Gastroesophageal sphincter (tissue), 4 donors: ENCODE measurements at regions not wholly inside any gene's neighbourhood (a gene's known extent, or its start where the extent isn't known, plus 50 kb on each side); places are given as distances from the start of the nearest gene placed in this dataset.
"Not testable (repeated sequence)": the region's sequence is repeated elsewhere in the genome, so short reads cannot be mapped to it uniquely, and the experiment has no call there.

ENCODE experiments used
- ATAC-seq: fragments of 150-250 bp; one replicate; pipeline ENCODE4 v1.9.1; 2016; ENCODE audit warnings: mild to moderate bottlenecking, moderate library complexity
- H3K27ac ChIP-seq, 4 donors: fragments of 200-600 bp; sonication (generic) in 3 of 4; 1 replicate in 3 of 4; 2 replicates in 1 of 4; pipeline ENCODE4 v1.5.1; 2016 to 2019
- H3K27me3 ChIP-seq: fragments of 200-600 bp; sonication (generic); one replicate; pipeline ENCODE4 v1.5.1; 2019
- H3K36me3 ChIP-seq, 2 donors: fragments of 200-600 bp; sonication (generic); one replicate each; pipeline ENCODE4 v1.5.1; 2019; ENCODE audit warnings: control low read depth in 1 of 2
- H3K4me1 ChIP-seq, 3 donors: fragments of 200-600 bp; sonication (generic); 1 replicate in 2 of 3; 2 replicates in 1 of 3; pipeline ENCODE4 v1.5.1; 2016 to 2019; ENCODE audit warnings: control low read depth in 2 of 3
- H3K4me3 ChIP-seq, 2 donors: fragments of 200-600 bp; sonication (generic); one replicate each; pipeline ENCODE4 v1.5.1; 2019; ENCODE audit warnings: mild to moderate bottlenecking in 1 of 2, moderate library complexity in 1 of 2
- H3K9me3 ChIP-seq, 3 donors: fragments of 200-600 bp; sonication (generic); one replicate each; pipeline ENCODE4 v1.5.1; 2017 to 2019; ENCODE audit warnings: control low read depth in 2 of 3
- CTCF ChIP-seq, 4 experiments: fragments of 200-600 bp in 2 of 4; fragments of 450-650 bp in 2 of 4; sonication (generic) in 1 of 4; IDR thresholded peaks; one replicate each; pipeline ENCODE4 v1.5.1; 2017 to 2019; ENCODE audit warnings: antibody characterized with exemption in 4 of 4, mild to moderate bottlenecking in 2 of 4, moderate library complexity in 2 of 4
- EP300 ChIP-seq: sonication (generic); formaldehyde crosslinking; IDR thresholded peaks from one replicate; pipeline ENCODE4 v1.6.1; 2017; ENCODE audit warnings: antibody characterized with exemption, mild to moderate bottlenecking
- POLR2A ChIP-seq, 2 donors: fragments of 450-650 bp; IDR thresholded peaks; one replicate each; pipeline ENCODE4 v1.6.1; 2017; ENCODE audit warnings: antibody characterized with exemption in 2 of 2, mild to moderate bottlenecking in 2 of 2, moderate library complexity in 1 of 2
- POLR2AphosphoS5 ChIP-seq: sonication (generic); formaldehyde crosslinking; IDR thresholded peaks from one replicate; pipeline ENCODE4 v1.6.1; 2017; ENCODE audit warnings: antibody characterized with exemption
- WGBS, 2 donors: methylation state at CpG; one replicate each; pipeline ENCODE4 v1.1.5; 2018; ENCODE audit warnings: low coverage in 1 of 2; 5-methylcytosine and 5-hydroxymethylcytosine counted together

- TF ChIP-seq EP300 (no peak), POLR2AphosphoS5 (no peak), POLR2A (IDR thresholded peaks at IDR 0.05) (no peak), CTCF (IDR thresholded peaks at IDR 0.05) (no peak)
Measured at GRCh38 chr16:35798885-35799426, 2339.5 kb downstream of the TP53TG3F start.

DNA sequence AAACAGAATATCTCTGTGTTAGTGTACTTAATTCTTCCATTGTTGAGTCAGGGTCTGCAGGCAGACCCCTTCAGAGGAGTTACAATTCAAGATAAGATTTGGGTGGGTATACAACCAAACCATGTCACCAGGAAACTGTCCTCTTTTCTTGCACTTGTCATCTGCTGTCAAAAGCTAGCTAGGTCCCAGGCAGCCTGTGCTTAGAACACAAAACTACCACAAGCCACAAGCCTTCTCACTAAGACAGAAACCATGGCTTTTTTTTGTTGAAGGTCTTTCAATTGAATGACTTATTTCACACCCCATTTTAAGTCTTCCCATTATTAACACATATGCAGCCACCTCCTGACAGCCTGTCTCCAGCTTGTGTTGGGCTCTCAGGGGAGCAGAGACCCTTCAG, 2345.1 kb downstream of the TP53TG3F start:
- not testable (repeated sequence) for H3K27ac ChIP-seq, ATAC-seq, H3K4me1 ChIP-seq, H3K27me3 ChIP-seq, H3K36me3 ChIP-seq, H3K9me3 ChIP-seq, H3K4me3 ChIP-seq

More at GRCh38 chr16:35798885-35799426, 2339.5 kb downstream of the TP53TG3F start:
- Histone ChIP-seq H3K27me3 (no peaks in the 10 kb centered on the region), H3K9me3 (peaks cover 0 to 20% (median 0%) of the 10 kb centered on the region in 3 donors), H3K36me3 (no peaks in the 10 kb centered on the region), H3K27ac (no peak overlapping the region), H3K4me3 (no peak overlapping the region), H3K4me1 (no peaks in the 10 kb centered on the region)
- WGBS, 2 donors: 50 to 72% methylated on average over 7 to 10 of the region's 11 CpGs
- no peak for ATAC-seq

- H3K9me3 ChIP-seq: peaks cover 0 to 12% (median 0%) of the 10 kb centered on the region in 3 donors
- no peak for ATAC-seq
- no peak overlapping the region for H3K27ac ChIP-seq
- no peaks in the 10 kb centered on the region for H3K36me3 ChIP-seq
- no peak for TF ChIP-seq EP300
- no peak for TF ChIP-seq POLR2A (IDR thresholded peaks at IDR 0.05)
- TF ChIP-seq CTCF (IDR thresholded peaks at IDR 0.05): no peak
- TF ChIP-seq POLR2AphosphoS5: no peak
- H3K4me1 ChIP-seq: no peaks in the 10 kb centered on the region
- H3K4me3 ChIP-seq: no peak overlapping the region
- no peaks in the 10 kb centered on the region for H3K27me3 ChIP-seq
Measured at GRCh38 chr16:35823342-35823741, 2363.9 kb downstream of the TP53TG3F start.

GRCh38 chr16:35841632-35842031, 2382.2 kb downstream of the TP53TG3F start:
- Histone ChIP-seq H3K9me3 (peaks cover 0 to 5% (median 0%) of the 10 kb centered on the region in 3 donors), H3K36me3 (no peaks in the 10 kb centered on the region), H3K4me3 (no peak overlapping the region), H3K4me1 (no peaks in the 10 kb centered on the region), H3K27ac (no peak overlapping the region), H3K27me3 (no peaks in the 10 kb centered on the region)
- 30 to 38% methylated on average over 3 of the region's 3 CpGs for WGBS, 2 donors
- TF ChIP-seq POLR2A (IDR thresholded peaks at IDR 0.05): no peak
- TF ChIP-seq CTCF (IDR thresholded peaks at IDR 0.05): no peak
- no peak for ATAC-seq

GRCh38 chr16:35862242-35862641, 2402.8 kb downstream of the TP53TG3F start:
- ATAC-seq: no peak
- no peaks in the 10 kb centered on the region for H3K27me3 ChIP-seq
- H3K36me3 ChIP-seq: no peaks in the 10 kb centered on the region
- peaks cover 0 to 4% (median 0%) of the 10 kb centered on the region in 3 donors for H3K9me3 ChIP-seq
- no peaks in the 10 kb centered on the region for H3K4me1 ChIP-seq
- H3K27ac ChIP-seq: no peak overlapping the region
- no peak overlapping the region for H3K4me3 ChIP-seq
- TF ChIP-seq EP300 (no peak), POLR2AphosphoS5 (no peak), POLR2A (IDR thresholded peaks at IDR 0.05) (no peak), CTCF (IDR thresholded peaks at IDR 0.05) (no peak)

GRCh38 chr16:35868630-35869029, 2409.2 kb downstream of the TP53TG3F start:
- TF ChIP-seq POLR2A (IDR thresholded peaks at IDR 0.05) (no peak), POLR2AphosphoS5 (no peak), CTCF (IDR thresholded peaks at IDR 0.05) (no peak), EP300 (no peak)
- H3K27ac ChIP-seq: no peak overlapping the region
- H3K27me3 ChIP-seq: no peaks in the 10 kb centered on the region
- no peaks in the 10 kb centered on the region for H3K36me3 ChIP-seq
- ATAC-seq: no peak
- 38 to 60% methylated on average over 1 to 3 of the region's 3 CpGs for WGBS, 2 donors
- H3K4me3 ChIP-seq: no peak overlapping the region
- H3K9me3 ChIP-seq: peaks cover 0 to 10% (median 0%) of the 10 kb centered on the region in 3 donors
- no peaks in the 10 kb centered on the region for H3K4me1 ChIP-seq
